ENCODE measurements at regions not wholly inside any gene's neighbourhood (a gene's known extent, or its start where the extent isn't known, plus 50 kb on each side); places are given as distances from the start of the nearest gene placed in this dataset.

GRCh38 chr7:104961821-104962220, 52.2 kb upstream of the KMT2E start:
- Histone ChIP-seq H3K27me3 (ENCODE audit: insufficient read depth, low read length) (no peaks in the 10 kb centered on the region), H3K4me1 (ENCODE audit: insufficient read depth, low read length, severe bottlenecking) (peaks cover 19% of the 10 kb centered on the region), H3F3A (ENCODE audit: insufficient read depth, low read length) (no peaks in the 10 kb centered on the region; the same call in 1 of the 2 replicates), H2AFZ (ENCODE audit: low read length) (no peak overlapping the region), H3K9me3 (ENCODE audit: low read length) (peaks cover 17% of the 10 kb centered on the region), H3K4me2 (ENCODE audit: low read length) (no peak overlapping the region), H3K9ac (ENCODE audit: low read length) (no peak overlapping the region), H3K27ac (ENCODE audit: low read depth, low read length, poor library complexity, severe bottlenecking) (no peak overlapping the region), H4K20me1 (ENCODE audit: insufficient read depth, low read length) (no peaks in the 10 kb centered on the region), H3K4me3 (ENCODE audit: low read depth, low read length, poor library complexity, severe bottlenecking) (no peak overlapping the region), H3K36me3 (ENCODE audit: insufficient read depth, low read length) (peaks cover 21% of the 10 kb centered on the region), H3K79me2 (ENCODE audit: insufficient read depth, low read length) (no peaks in the 10 kb centered on the region), H3K9me2 (ENCODE audit: low read depth, low read length) (no peaks in the 10 kb centered on the region)
- TF ChIP-seq EZH2 (IDR thresholded peaks at IDR 0.05; ENCODE audit: borderline replicate concordance, low read length): no peak
- no peak for TF ChIP-seq CTCF (IDR thresholded peaks at IDR 0.05; ENCODE audit: low read length)

DNA sequence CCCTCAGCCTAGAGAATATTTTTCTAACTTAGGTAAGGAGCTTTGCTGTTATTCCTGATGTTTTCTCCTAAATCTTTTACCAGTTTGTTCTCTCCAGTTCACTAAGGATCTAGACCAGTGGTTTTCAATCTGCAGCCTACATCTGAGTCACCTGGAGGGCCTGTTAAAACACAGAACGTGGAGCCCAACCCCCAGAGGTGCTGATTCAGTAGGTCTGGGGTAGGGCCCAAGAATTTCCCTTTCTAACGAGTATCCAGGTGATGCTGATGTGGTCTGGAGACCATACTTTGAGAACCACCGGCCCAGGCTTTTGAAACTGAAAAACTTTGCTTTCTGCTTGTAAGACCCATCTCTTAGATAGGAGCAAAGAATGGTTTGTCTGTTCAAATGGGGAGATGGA, 51.2 kb upstream of the KMT2E start:
- Histone ChIP-seq H3K27ac (ENCODE audit: low read depth, low read length, poor library complexity, severe bottlenecking) (no peak overlapping the region), H3K79me2 (ENCODE audit: insufficient read depth, low read length) (no peaks in the 10 kb centered on the region), H3K9ac (ENCODE audit: low read length) (no peak overlapping the region), H3K4me2 (ENCODE audit: low read length) (no peak overlapping the region), H4K20me1 (ENCODE audit: insufficient read depth, low read length) (no peaks in the 10 kb centered on the region), H3K36me3 (ENCODE audit: insufficient read depth, low read length) (peaks cover 21% of the 10 kb centered on the region), H3F3A (ENCODE audit: insufficient read depth, low read length) (no peaks in the 10 kb centered on the region; the same call in 1 of the 2 replicates), H3K9me2 (ENCODE audit: low read depth, low read length) (no peaks in the 10 kb centered on the region), H3K9me3 (ENCODE audit: low read length) (peaks cover 17% of the 10 kb centered on the region), H3K27me3 (ENCODE audit: insufficient read depth, low read length) (no peaks in the 10 kb centered on the region), H3K4me3 (ENCODE audit: low read depth, low read length, poor library complexity, severe bottlenecking) (no peak overlapping the region), H3K4me1 (ENCODE audit: insufficient read depth, low read length, severe bottlenecking) (peaks cover 10% of the 10 kb centered on the region), H2AFZ (ENCODE audit: low read length) (no peak overlapping the region)
- no peak for TF ChIP-seq CTCF (IDR thresholded peaks at IDR 0.05; ENCODE audit: low read length)
- no peak for TF ChIP-seq EZH2 (IDR thresholded peaks at IDR 0.05; ENCODE audit: borderline replicate concordance, low read length)

DNA sequence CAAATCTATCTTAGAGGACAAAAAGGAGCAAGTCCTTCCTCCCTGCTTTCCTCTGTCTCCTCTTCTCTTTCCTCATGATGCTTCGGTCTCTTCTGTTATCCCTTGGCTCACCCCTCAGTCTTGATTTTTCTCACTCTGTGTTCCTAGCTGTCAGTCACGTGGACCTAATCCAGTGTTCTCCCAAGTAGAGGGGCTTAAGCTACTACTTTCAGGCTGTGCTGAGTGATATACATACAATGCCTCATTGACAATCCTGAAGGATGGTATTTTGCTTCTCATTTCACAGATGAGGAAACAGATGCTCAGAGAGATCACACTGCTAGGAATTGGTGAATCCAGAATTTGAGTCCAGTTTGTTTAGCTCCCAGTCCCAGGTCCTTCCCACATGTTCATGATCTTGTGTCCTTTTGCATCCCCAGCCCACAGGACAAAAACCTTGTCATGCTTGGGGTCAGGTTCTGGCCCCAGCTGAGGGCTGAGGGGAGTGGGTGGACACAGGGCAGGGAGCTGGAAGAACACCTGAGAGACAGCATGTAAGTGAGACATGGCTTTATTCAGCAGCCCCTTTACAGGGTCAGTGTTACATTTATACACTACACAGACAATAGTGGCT, 50.5 kb upstream of the KMT2E start:
- H3K27me3 ChIP-seq (ENCODE audit: insufficient read depth, low read length): no peaks in the 10 kb centered on the region
- no peak overlapping the region for H3K4me2 ChIP-seq (ENCODE audit: low read length)
- no peaks in the 10 kb centered on the region for H4K20me1 ChIP-seq (ENCODE audit: insufficient read depth, low read length)
- no peak overlapping the region for H3K9ac ChIP-seq (ENCODE audit: low read length)
- H2AFZ ChIP-seq (ENCODE audit: low read length): no peak overlapping the region
- H3F3A ChIP-seq (ENCODE audit: insufficient read depth, low read length): no peaks in the 10 kb centered on the region; the same call in 1 of the 2 replicates
- no peaks in the 10 kb centered on the region for H3K9me2 ChIP-seq (ENCODE audit: low read depth, low read length)
- H3K4me1 ChIP-seq (ENCODE audit: insufficient read depth, low read length, severe bottlenecking): peaks cover 10% of the 10 kb centered on the region
- H3K4me3 ChIP-seq (ENCODE audit: low read depth, low read length, poor library complexity, severe bottlenecking): no peak overlapping the region
- TF ChIP-seq EZH2 (IDR thresholded peaks at IDR 0.05; ENCODE audit: borderline replicate concordance, low read length) (no peak), CTCF (IDR thresholded peaks at IDR 0.05; ENCODE audit: low read length) (no peak)
- H3K36me3 ChIP-seq (ENCODE audit: insufficient read depth, low read length): peaks cover 21% of the 10 kb centered on the region
- H3K27ac ChIP-seq (ENCODE audit: low read depth, low read length, poor library complexity, severe bottlenecking): no peak overlapping the region
- no peaks in the 10 kb centered on the region for H3K79me2 ChIP-seq (ENCODE audit: insufficient read depth, low read length)
- peaks cover 17% of the 10 kb centered on the region for H3K9me3 ChIP-seq (ENCODE audit: low read length)
